ENCODE measurements at regions not wholly inside any gene's neighbourhood (a gene's known extent, or its start where the extent isn't known, plus 50 kb on each side); places are given as distances from the start of the nearest gene placed in this dataset.

DNA sequence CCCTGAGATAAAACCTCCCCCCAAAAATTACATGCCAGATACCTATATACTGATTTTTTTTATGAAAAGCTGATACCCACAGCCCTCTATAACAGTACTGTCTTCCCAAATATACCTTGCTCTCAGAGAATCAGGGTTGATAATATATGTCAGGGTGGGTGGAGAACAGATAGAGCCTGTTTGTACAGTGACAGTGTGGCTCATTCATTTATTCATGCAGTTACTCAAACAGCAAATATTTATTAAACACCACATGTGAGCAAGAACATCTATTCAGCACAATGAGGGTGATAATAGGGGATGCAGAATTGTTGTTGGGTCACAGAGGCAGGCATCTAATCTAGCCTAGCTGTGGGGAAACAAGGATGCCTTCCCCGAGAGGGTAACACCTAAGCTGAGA, 334.2 kb downstream of the MAFB start:
- Histone ChIP-seq H3K4me3 (ENCODE audit: low read length) (no peak overlapping the region), H3K36me3 (ENCODE audit: insufficient read depth, low read length) (no peaks in the 10 kb centered on the region), H3K27ac (ENCODE audit: low read depth in 1 of 2, low read length in 2 of 2) (no peak overlapping the region), H3K27me3 (ENCODE audit: control insufficient read depth in 1 of 2, insufficient read depth in 2 of 2, low read length in 2 of 2) (no peaks in the 10 kb centered on the region), H3K4me1 (ENCODE audit: insufficient read depth, low read length) (no peaks in the 10 kb centered on the region), H3K9me3 (ENCODE audit: control insufficient read depth in 1 of 2, insufficient read depth in 1 of 2, low read length in 2 of 2) (no peaks in the 10 kb centered on the region)
- intact Hi-C loops (cut with DNase I, micrococcal nuclease): no loop called here
- Mint-ChIP-seq H3K36me3 (ENCODE audit: low read depth) (no peaks in the 10 kb centered on the region), H3K9me3 (no peaks in the 10 kb centered on the region), H3K4me3 (no peak overlapping the region), H3K27ac (no peak overlapping the region), H3K4me1 (ENCODE audit: low read depth) (no peaks in the 10 kb centered on the region), H3K27me3 (peaks cover 9% of the 10 kb centered on the region)
- POLR2A ChIA-PET: no interaction called here
- CTCF ChIA-PET: no interaction called here
- DNase-seq (no peak), ATAC-seq (ENCODE audit: poor library complexity) (no peak)
- TF ChIP-seq, protein P1, sequence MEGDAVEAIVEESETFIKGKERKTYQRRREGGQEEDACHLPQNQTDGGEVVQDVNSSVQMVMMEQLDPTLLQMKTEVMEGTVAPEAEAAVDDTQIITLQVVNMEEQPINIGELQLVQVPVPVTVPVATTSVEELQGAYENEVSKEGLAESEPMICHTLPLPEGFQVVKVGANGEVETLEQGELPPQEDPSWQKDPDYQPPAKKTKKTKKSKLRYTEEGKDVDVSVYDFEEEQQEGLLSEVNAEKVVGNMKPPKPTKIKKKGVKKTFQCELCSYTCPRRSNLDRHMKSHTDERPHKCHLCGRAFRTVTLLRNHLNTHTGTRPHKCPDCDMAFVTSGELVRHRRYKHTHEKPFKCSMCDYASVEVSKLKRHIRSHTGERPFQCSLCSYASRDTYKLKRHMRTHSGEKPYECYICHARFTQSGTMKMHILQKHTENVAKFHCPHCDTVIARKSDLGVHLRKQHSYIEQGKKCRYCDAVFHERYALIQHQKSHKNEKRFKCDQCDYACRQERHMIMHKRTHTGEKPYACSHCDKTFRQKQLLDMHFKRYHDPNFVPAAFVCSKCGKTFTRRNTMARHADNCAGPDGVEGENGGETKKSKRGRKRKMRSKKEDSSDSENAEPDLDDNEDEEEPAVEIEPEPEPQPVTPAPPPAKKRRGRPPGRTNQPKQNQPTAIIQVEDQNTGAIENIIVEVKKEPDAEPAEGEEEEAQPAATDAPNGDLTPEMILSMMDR (IDR thresholded peaks at IDR 0.05): no peak

DNA sequence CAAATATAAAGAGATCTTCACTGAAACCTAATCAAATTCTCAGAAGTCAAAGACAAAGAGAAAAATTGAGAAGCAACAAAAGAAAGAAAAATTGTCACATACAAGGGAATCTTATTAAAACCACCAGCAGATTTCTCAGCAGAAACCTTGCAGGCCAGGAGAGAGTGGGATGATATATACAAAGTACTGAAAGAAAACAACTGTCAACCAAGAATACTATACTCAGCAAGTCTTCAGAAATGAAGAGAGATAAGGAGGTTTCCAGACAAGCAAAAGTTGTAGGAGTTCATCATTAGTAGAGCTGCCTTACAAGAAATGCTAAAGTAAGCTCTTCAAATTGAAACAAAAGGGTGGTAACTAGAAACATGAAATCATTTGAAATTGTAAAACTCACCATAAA, 345.6 kb downstream of the MAFB start:
- H3K27me3 ChIP-seq (ENCODE audit: control insufficient read depth in 1 of 2, insufficient read depth in 2 of 2, low read length in 2 of 2): peaks cover 0 to 5% of the 10 kb centered on the region in 2 experiments
- H3K9me3 ChIP-seq (ENCODE audit: control insufficient read depth in 1 of 2, insufficient read depth in 1 of 2, low read length in 2 of 2): peaks cover 18 to 32% of the 10 kb centered on the region in 2 experiments
- ChIA-PET CTCF (no interaction called here), POLR2A (no interaction called here)
- H3K27ac ChIP-seq (ENCODE audit: low read depth in 1 of 2, low read length in 2 of 2): no peak overlapping the region
- no peak for DNase-seq
- no peaks in the 10 kb centered on the region for H3K4me1 ChIP-seq (ENCODE audit: insufficient read depth, low read length)
- H3K36me3 ChIP-seq (ENCODE audit: insufficient read depth, low read length): no peaks in the 10 kb centered on the region
- Mint-ChIP-seq H3K4me1 (ENCODE audit: low read depth) (no peaks in the 10 kb centered on the region), H3K4me3 (no peak overlapping the region), H3K36me3 (ENCODE audit: low read depth) (no peaks in the 10 kb centered on the region), H3K27me3 (peaks cover 10% of the 10 kb centered on the region), H3K27ac (no peak overlapping the region), H3K9me3 (peaks cover 10% of the 10 kb centered on the region)
- intact Hi-C loops (cut with DNase I, micrococcal nuclease): no loop called here
- no peak overlapping the region for H3K4me3 ChIP-seq (ENCODE audit: low read length)
- TF ChIP-seq, protein P1 (IDR thresholded peaks at IDR 0.05): no peak
- no peak for ATAC-seq (ENCODE audit: poor library complexity)

DNA sequence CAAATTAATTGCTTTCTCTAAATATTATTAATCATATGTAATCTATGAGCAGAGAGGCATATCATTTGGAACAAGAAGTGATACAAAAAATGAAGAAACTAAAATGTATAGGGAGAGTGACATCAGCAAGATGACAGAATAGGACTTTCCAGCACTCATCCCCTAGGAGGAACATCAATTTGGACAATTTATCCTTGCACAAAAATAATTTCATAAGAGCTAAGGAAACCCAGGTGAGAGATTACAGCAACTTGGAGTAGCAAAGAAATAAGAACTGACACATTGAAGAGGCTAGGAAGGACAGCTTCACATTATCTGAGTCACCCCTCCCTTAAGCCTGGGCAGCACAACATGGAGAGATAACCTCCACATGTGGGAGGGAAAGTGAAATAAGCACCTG, 347.5 kb downstream of the MAFB start:
- TF ChIP-seq, protein P1 (IDR thresholded peaks at IDR 0.05): no peak
- CTCF ChIA-PET: no interaction called here
- peaks cover 10% of the 10 kb centered on the region for H3K9me3 Mint-ChIP-seq

More for the DNA sequence above, 347.5 kb downstream of the MAFB start:
- Mint-ChIP-seq H3K27ac (no peak overlapping the region), H3K4me3 (no peak overlapping the region), H3K27me3 (peaks cover 25% of the 10 kb centered on the region), H3K36me3 (ENCODE audit: low read depth) (no peaks in the 10 kb centered on the region), H3K4me1 (ENCODE audit: low read depth) (no peaks in the 10 kb centered on the region)
- no peaks in the 10 kb centered on the region for H3K36me3 ChIP-seq (ENCODE audit: insufficient read depth, low read length)
- POLR2A ChIA-PET: no interaction called here
- intact Hi-C loops (cut with DNase I, micrococcal nuclease): no loop called here
- DNase-seq (no peak), ATAC-seq (ENCODE audit: poor library complexity) (no peak)
- H3K4me3 ChIP-seq (ENCODE audit: low read length): no peak overlapping the region
- H3K27me3 ChIP-seq (ENCODE audit: control insufficient read depth in 1 of 2, insufficient read depth in 2 of 2, low read length in 2 of 2): peaks cover 0 to 5% of the 10 kb centered on the region in 2 experiments
- H3K9me3 ChIP-seq (ENCODE audit: control insufficient read depth in 1 of 2, insufficient read depth in 1 of 2, low read length in 2 of 2): peaks cover 18 to 32% of the 10 kb centered on the region in 2 experiments
- H3K27ac ChIP-seq (ENCODE audit: low read depth in 1 of 2, low read length in 2 of 2): no peak overlapping the region
- H3K4me1 ChIP-seq (ENCODE audit: insufficient read depth, low read length): no peaks in the 10 kb centered on the region
